Endothelial cell of umbilical vein (primary cell): ENCODE measurements at regions not wholly inside any gene's neighbourhood (a gene's known extent, or its start where the extent isn't known, plus 50 kb on each side); places are given as distances from the start of the nearest gene placed in this dataset.

Source experiments
- EZH2 ChIP-seq: IDR thresholded peaks from 2 replicates; pipeline ENCODE4 v1.6.1; 2012; ENCODE audit warnings: borderline replicate concordance, low read depth, mild to moderate bottlenecking, moderate library complexity, low read length, inconsistent platforms; ENCODE audit not compliant: severe bottlenecking
- FOS ChIP-seq: IDR thresholded peaks from 2 replicates; pipeline ENCODE4 v1.6.1; 2011; ENCODE audit warnings: mild to moderate bottlenecking, low read length, moderate library complexity, borderline replicate concordance; ENCODE audit not compliant: insufficient read depth
- MYC ChIP-seq: IDR thresholded peaks from one replicate; pipeline ENCODE4 v1.6.1; 2011; ENCODE audit warnings: mild to moderate bottlenecking, low read depth, low read length
- POLR2A ChIP-seq: IDR thresholded peaks from 2 replicates; pipeline ENCODE4 v1.6.1; 2012; ENCODE audit warnings: low read depth, mild to moderate bottlenecking, control low read depth, low read length
- POLR2AphosphoS5 ChIP-seq: IDR thresholded peaks from 2 replicates; pipeline ENCODE4 v1.6.1; 2012; ENCODE audit warnings: low read depth, mild to moderate bottlenecking, control low read depth, low read length, moderate library complexity; ENCODE audit not compliant: insufficient read depth
- TF ChIP-seq, protein P1 (sequence below), 2 donors: IDR thresholded peaks; 1 replicate in 1 of 2; 2 replicates in 1 of 2; pipeline ENCODE4 v1.5.1; 2011; ENCODE audit warnings: low read length in 2 of 2, mild to moderate bottlenecking in 2 of 2, moderate library complexity in 2 of 2, control low read depth in 1 of 2, inconsistent platforms in 1 of 2, low read depth in 1 of 2; ENCODE audit not compliant: insufficient read depth in 1 of 2; ENCODE audit errors: extremely low read depth in 1 of 2
- TF ChIP-seq, protein P2 (sequence below): IDR thresholded peaks from 2 replicates; pipeline ENCODE4 v1.6.1; 2011; ENCODE audit not compliant: insufficient read depth, insufficient read length

DNA sequence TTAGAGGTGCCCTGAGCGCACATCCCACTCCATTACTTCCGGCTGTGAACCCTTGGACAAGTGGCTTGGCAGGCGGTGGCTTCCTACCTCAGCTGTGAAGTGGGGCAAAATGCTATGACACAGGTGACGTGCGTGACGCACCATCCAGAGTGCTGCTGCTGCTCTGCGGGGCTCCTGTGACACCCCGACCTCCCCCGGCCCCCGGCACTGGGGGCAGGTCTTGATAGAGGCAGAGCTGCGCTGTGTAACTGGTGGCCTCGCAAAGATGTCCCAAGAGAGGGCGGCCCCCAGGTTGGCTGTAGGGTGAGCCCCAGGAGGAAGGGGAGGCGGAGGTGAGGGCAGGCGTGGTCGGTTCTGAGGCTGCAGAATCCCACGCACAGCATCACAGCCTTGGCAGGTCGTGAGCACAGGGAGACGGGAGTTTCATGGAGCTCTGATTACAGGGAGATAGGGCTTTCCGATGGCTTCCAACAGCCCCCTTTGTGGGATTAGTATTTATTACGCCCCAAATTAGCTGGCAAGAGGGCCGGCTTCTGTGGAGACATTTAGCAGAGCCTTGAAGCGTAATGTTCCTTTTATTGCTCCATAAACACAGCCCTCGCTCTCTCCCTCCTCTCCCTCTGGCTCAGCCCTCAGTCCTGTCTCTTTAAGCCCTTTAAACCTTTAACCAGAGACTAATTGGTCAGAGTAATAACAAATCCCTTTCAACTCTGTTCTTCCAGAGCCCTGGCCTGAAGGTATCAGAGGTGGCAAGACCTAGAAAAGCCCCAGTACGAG lies 328.1 kb downstream of the C16orf95 start:
- TF ChIP-seq, protein P1, sequence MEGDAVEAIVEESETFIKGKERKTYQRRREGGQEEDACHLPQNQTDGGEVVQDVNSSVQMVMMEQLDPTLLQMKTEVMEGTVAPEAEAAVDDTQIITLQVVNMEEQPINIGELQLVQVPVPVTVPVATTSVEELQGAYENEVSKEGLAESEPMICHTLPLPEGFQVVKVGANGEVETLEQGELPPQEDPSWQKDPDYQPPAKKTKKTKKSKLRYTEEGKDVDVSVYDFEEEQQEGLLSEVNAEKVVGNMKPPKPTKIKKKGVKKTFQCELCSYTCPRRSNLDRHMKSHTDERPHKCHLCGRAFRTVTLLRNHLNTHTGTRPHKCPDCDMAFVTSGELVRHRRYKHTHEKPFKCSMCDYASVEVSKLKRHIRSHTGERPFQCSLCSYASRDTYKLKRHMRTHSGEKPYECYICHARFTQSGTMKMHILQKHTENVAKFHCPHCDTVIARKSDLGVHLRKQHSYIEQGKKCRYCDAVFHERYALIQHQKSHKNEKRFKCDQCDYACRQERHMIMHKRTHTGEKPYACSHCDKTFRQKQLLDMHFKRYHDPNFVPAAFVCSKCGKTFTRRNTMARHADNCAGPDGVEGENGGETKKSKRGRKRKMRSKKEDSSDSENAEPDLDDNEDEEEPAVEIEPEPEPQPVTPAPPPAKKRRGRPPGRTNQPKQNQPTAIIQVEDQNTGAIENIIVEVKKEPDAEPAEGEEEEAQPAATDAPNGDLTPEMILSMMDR (IDR thresholded peaks at IDR 0.05; ENCODE audit: extremely low read depth in 1 of 2, insufficient read depth in 1 of 2, low read depth in 1 of 2, low read length in 2 of 2) = no peak
- TF ChIP-seq, protein P2, sequence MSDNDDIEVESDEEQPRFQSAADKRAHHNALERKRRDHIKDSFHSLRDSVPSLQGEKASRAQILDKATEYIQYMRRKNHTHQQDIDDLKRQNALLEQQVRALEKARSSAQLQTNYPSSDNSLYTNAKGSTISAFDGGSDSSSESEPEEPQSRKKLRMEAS = no peak
- TF ChIP-seq EZH2 (no peak), POLR2AphosphoS5 (no peak), POLR2A (no peak), MYC (no peak), FOS (no peak)
